GM18868 (cell line): ENCODE measurements at regions not wholly inside any gene's neighbourhood (a gene's known extent, or its start where the extent isn't known, plus 50 kb on each side); places are given as distances from the start of the nearest gene placed in this dataset.

Experiments
- ATAC-seq: cut with Tn5 transposase; IDR thresholded peaks from one replicate; pipeline ENCODE4 v1.9.1; 2021; ENCODE audit warnings: mild to moderate bottlenecking, moderate library complexity; ENCODE audit not compliant: unreplicated experiment

GRCh38 chr2:51510303-51510702 is 478.4 kb upstream of the NRXN1 start:
- no peak for ATAC-seq

- no peak for ATAC-seq
Measured at GRCh38 chr2:51505533-51505932, 473.6 kb upstream of the NRXN1 start.

GRCh38 chr2:51490576-51491234 is 458.8 kb upstream of the NRXN1 start:
- ATAC-seq, result no peak

GRCh38 chr2:51484605-51485004 is 452.7 kb upstream of the NRXN1 start:
- ATAC-seq, result no peak

GRCh38 chr2:51483720-51484119 is 451.8 kb upstream of the NRXN1 start:
- no peak for ATAC-seq

- no peak for ATAC-seq
Measured at GRCh38 chr2:51472783-51473182, 440.9 kb upstream of the NRXN1 start.

- no peak for ATAC-seq
Measured at GRCh38 chr2:51472300-51472699, 440.4 kb upstream of the NRXN1 start.

GRCh38 chr2:51469102-51469501 is 437.2 kb upstream of the NRXN1 start:
- no peak for ATAC-seq

- no peak for ATAC-seq
Measured at GRCh38 chr2:51465326-51465725, 433.4 kb upstream of the NRXN1 start.

GRCh38 chr2:51454177-51454576 is 422.2 kb upstream of the NRXN1 start:
- no peak for ATAC-seq

- ATAC-seq, result no peak
Measured at GRCh38 chr2:51448911-51449310, 417.0 kb upstream of the NRXN1 start.

- ATAC-seq, result no peak
Measured at GRCh38 chr2:51441786-51442185, 409.9 kb upstream of the NRXN1 start.

GRCh38 chr2:51424418-51424817 is 392.5 kb upstream of the NRXN1 start:
- ATAC-seq, result no peak

GRCh38 chr2:51420511-51420910 is 388.6 kb upstream of the NRXN1 start:
- ATAC-seq, result no peak

GRCh38 chr2:51413726-51414125 is 381.8 kb upstream of the NRXN1 start:
- ATAC-seq, result no peak

GRCh38 chr2:51410331-51410730 is 378.4 kb upstream of the NRXN1 start:
- no peak for ATAC-seq

GRCh38 chr2:51409920-51410319 is 378.0 kb upstream of the NRXN1 start:
- no peak for ATAC-seq

- ATAC-seq, result no peak
Measured at GRCh38 chr2:51404226-51404625, 372.3 kb upstream of the NRXN1 start.

- no peak for ATAC-seq
Measured at GRCh38 chr2:51401546-51401945, 369.6 kb upstream of the NRXN1 start.

GRCh38 chr2:51387235-51387634 is 355.3 kb upstream of the NRXN1 start:
- no peak for ATAC-seq

GRCh38 chr2:51379997-51380396 is 348.1 kb upstream of the NRXN1 start:
- no peak for ATAC-seq

GRCh38 chr2:51368250-51368649 is 336.3 kb upstream of the NRXN1 start:
- no peak for ATAC-seq

- ATAC-seq, result no peak
Measured at GRCh38 chr2:51350100-51350499, 318.2 kb upstream of the NRXN1 start.
